ENCODE measurements at regions not wholly inside any gene's neighbourhood (a gene's known extent, or its start where the extent isn't known, plus 50 kb on each side); places are given as distances from the start of the nearest gene placed in this dataset.

DNA sequence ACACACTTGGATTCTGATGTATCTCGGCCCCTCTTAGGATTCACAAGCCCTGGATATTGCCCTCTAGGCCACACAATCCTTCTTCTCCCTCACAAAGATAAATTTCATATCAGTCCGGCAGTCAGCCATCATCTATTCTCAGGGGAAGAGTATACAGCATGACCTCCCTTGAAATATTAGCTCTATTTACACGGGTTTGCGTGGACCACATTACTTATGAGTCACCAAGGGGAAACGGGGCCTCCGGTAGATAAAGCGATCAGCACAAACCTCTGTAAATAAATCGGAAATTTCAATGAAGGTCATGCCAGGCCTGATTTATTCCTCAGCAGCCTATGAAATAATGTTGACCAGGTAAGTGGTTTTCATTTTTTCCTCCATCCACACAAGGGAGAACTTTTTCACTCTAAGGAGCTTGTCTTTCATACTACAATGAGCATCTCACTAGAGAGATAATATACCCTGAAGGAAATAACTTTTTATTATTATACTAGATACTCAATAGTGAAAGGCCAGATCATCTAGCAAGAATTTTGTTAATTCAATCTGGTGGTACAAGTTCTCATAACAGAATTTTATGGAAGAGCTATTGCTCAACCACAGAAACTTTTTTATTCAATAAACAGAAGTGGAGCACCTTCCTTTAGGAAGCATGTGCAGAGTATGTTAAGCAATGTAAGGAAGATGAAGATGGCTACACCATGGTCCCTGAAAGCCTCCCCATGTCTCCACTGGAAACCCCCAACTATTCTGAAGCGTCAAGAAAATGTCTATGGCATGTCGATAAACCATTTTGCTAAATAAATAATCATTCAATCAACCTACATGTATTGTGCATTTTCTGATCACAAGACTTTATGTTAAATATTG is 125.2 kb upstream of the PIK3C3 start:
- DNase-seq (ENCODE audit: low read depth) = no peak

DNA sequence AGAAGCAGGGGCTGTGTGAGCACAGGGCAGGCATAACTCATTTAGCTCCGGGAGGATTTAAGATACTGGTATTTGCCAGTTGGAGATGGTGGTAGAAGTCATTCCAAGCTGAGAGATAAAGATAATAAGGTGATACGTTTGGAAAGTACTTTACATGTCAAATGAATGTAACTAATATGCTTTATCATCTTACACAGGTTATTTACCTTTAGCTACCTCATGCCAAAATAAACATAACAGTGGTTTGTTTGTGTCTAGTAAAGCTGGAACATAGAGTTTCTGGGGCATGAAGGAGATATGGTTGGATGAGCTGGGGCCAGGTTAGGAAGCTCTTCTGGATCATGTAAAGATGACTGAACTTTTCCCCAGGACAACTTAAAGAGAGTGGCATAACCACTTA is 126.9 kb upstream of the PIK3C3 start:
- DNase-seq (ENCODE audit: low read depth) = no peak

GRCh38 chr18:41820784-41821183 is 134.2 kb upstream of the PIK3C3 start:
- no peak for DNase-seq (ENCODE audit: low read depth)

DNA sequence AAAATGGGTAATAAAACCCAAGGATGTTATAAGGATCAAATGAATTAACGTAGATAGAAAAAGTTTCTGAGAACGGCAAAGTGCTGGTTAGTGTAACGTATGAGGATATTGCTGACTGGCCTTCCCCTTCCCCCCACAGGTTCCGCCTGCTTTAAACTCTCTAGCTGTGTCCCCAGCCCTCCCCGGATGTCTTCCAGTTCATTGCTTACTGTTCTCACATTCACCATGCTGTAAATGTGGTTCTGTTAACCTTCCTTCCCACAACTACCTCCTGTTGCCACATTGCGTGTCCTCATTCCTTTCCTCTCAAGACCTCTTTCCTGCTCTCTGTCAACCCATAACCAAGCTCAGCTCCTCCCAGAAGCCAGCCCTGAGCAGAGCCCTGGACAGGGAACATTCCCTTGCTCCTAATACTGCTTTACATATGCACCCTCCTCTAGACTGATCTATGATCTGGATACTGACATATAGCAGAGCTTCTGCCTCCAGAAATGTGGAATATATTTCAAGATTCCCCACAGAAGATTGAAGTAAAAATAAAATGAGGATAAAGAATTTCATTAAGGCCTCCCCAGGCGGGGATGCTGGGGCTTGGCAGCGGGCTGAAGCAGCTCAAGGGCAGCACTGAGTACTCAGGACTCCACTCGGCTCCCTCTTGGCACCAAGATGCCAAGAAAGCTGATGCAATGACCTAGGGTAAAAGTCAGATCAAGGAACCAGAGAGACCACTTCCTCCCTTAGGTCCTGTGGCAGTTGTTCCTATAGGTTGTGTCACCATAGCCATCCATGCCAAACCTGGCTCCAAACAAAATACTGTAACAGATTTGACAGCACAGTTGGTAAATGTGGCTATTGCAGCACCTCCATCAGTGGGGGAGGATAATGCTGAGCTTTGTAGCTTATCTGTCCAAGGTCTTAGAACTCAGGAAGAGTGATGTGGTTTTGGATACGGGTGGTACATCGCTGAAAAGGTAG is 136.4 kb upstream of the PIK3C3 start:
- no peak for DNase-seq (ENCODE audit: low read depth)

DNA sequence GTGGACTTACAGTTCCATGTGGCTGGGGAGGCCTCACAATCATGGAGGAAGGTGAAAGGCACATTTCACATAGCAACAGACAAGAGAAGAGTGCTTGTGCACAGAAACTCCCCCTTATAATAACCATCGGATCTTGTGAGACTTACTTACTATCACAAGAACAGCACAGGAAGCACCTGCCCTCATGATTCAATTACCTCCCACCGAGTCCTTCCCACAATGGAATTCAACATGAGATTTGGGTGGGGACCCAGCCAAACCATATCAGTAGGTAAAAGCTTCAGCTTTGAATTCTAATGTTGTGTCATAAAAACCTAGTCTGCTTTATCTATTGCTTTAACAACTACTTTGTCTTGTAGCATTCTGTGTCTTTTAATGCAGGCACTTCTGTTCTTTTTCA is 140.4 kb upstream of the PIK3C3 start:
- DNase-seq (ENCODE audit: low read depth) = peak; percentile 4

DNA sequence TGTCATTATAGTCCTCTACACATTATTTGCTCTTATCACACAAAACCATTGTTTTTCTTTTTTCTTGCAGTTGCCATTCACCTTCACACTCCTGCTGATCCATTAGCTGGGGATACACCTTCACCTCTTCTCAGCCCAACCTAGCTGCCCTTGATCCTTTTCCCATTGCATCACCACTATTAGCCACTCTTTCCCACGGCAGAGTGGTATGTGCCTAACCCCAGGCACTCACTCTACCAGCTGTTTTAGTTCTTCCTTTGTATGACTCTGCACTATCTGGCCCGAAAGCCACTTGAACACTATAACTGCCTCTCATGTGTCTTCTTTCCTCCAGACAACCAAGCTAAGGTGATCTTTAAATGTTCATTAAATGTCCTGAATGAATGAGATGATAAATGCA is 145.4 kb upstream of the PIK3C3 start:
- no peak for DNase-seq (ENCODE audit: low read depth)

DNA sequence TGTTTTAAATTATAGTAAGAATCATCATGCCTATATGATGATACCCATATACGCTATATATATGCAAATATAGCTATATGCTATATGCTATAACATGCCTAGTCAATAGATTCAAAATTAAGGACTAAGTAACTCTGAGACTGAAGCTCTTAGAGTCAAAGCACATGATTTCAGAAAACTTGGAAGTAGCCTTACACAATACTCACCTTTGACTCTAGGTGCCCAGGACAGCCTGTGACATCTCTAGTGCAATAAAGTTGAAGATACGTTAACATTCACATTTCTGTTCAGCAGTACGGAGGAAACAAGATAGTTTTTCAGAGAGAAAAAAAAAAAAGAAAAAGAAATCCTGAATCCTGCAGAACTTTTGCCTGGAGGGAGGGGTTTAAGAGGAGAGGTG is 149.7 kb upstream of the PIK3C3 start:
- DNase-seq (ENCODE audit: low read depth) = no peak

- no peak for DNase-seq (ENCODE audit: low read depth)
Observed at GRCh38 chr18:41798879-41799278, 156.2 kb upstream of the PIK3C3 start.

GRCh38 chr18:41790687-41791086 is 164.3 kb upstream of the PIK3C3 start:
- DNase-seq (ENCODE audit: low read depth) = no peak

DNA sequence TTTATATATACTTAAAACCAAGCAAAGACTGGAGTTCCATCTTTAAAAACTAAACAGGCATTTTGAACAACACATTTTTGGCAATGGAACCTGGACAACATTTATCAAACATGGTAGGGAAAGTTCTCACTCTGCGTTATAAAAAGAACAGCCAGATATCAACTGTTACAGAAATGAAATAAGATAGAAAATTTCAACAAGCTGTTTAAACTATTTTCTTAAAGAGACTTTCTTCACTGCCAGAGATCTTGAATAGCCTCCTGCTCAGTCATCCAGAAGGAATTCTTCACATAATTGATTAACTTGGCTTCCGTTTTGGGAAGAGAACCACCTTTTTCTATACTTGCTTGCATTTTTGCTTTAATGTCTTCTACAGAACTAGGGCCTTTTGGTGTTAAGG is 166.0 kb upstream of the PIK3C3 start:
- no peak for DNase-seq (ENCODE audit: low read depth)

GRCh38 chr18:41783879-41784278 is 171.2 kb upstream of the PIK3C3 start:
- no peak for DNase-seq (ENCODE audit: low read depth)

- DNase-seq (ENCODE audit: low read depth) = no peak
Observed at GRCh38 chr18:41783065-41783818, 171.8 kb upstream of the PIK3C3 start.

GRCh38 chr18:41771973-41772372 is 183.1 kb upstream of the PIK3C3 start:
- DNase-seq (ENCODE audit: low read depth) = peak; percentile 28

- DNase-seq (ENCODE audit: low read depth) = no peak
Observed at GRCh38 chr18:41769265-41769664, 185.8 kb upstream of the PIK3C3 start.

- no peak for DNase-seq (ENCODE audit: low read depth)
Observed at GRCh38 chr18:41768467-41768866, 186.6 kb upstream of the PIK3C3 start.

GRCh38 chr18:41767960-41768359 is 187.1 kb upstream of the PIK3C3 start:
- peak; percentile 60 for DNase-seq (ENCODE audit: low read depth)

DNA sequence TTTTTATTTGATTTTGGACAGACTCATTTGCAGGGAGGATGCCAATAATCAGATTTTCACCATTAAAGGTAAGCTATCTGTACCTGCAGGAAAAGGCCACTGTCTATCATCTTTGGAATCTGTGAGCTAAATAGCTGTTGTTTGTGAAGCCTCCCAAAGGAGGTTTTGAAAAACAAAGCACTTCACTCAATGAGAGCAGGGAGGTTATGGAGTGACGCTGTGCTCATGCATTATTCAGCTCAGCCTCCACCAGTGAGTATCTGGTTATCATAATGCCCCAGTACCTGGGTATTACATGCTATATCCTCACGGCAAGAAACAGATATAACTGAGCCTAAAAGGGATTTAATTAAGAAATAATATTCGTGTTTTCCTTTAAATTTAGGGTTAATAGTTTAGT is 189.6 kb upstream of the PIK3C3 start:
- no peak for DNase-seq (ENCODE audit: low read depth)

DNA sequence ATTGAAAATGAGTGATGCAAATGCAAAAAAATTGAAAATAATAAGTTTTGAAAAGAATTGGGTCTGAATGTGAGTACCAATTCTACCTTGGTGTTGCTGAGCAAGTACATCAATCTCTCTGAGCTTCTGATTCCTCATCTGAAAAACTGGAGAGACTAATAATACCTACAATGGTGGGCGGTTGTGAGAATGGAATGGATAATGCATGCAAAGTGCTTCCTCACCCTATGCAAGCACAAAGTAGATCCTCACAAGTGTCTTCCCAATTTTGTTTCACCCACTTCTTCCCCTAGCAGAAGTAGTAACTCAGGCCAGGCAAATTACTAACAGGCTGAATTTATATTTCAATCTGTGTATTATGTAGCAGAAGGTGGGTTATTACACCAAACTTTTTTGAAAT is 191.7 kb upstream of the PIK3C3 start:
- DNase-seq (ENCODE audit: low read depth) = no peak

DNA sequence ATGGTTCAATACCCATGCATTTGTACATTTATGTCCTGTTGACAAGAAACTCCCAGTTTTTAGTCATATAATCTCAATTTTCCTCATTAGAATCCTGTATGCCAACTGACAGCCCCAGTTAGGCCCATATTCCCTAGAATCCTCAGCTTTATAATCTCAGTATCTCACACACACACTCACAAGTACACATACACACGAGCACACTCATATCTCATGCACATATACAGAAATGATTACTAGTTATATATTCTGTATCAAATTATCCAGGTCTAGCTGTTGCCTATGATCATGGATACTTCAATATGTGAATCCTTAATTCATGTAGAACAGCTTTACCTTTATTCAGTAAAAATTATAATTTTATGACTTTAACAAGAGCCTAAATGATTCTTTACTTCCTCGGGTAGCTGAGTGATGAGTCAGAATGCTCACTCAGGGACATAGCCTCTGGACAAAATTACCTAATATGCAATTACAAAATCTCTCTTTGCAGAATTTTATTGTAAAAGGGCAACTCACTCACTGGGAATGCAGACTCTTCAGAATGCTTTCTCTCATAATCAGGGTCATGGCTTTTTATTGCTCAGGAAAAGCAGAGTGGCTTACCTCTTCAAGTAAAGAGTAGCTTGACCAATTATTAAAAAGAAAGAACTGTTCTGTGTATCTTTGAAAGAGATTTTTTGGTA is 193.6 kb upstream of the PIK3C3 start:
- peak; percentile 77 for DNase-seq (ENCODE audit: low read depth)

DNA sequence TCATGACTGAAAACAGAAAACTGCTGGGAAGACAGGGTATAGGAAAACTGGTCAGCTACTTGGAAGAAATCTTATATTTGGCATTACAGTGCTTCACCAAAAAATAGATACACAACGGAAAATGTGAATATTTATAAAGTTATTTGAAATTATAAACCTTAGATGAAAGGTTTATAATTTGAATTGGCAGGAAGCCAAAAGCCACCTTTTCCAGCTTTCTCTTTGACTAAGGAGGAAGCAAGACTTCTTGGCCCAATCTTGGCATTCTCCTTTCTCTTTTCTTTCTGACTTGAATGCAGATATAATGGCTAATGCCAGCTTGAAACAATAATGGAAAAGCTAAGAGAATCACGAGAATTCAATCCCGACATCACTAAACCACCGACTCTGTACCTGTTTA is 196.5 kb upstream of the PIK3C3 start:
- DNase-seq (ENCODE audit: low read depth) = no peak

DNA sequence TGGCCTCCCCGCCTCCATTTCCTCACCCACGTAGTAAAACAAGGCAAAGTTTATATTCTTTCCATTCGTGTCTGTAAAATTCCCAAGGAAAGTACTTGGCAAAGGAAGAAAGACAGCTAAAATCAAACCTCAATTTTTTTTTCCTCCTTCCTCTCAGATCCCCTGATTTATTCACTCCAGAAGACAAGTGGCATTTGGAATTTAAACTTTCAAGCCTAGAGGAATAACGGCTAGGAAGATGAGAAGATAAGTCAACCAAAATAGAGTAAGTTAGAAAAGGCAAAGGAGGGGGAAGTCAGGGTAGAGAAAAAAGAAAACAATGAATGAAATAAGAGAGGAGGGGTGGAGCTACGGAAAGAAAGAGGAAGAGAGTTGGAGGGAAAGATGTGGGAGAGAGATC is 198.9 kb upstream of the PIK3C3 start:
- DNase-seq (ENCODE audit: low read depth) = no peak

DNA sequence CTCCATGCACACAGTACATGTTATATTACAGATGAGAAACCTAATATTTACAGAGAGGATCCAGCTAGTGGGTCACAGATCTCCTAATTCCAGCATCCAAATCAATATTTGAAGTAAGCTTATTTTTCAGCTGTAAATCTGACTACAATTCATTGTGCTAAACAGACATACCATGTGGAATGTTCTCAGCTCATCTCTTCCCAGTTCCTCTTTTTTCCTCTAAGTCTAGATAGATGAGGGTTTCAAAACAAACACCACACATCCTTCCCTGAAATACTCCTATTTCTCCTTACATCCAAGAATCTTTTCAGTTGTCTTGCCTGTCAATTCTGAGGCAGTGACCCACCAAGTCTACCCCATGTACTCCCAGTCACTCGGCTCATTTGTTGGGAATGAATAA is 200.7 kb upstream of the PIK3C3 start:
- DNase-seq (ENCODE audit: low read depth) = no peak

Data from non-pigmented ciliary epithelial cell (primary cell).